CD4-positive, alpha-beta T cell treated with Interleukin-6 at 100 ng/mL for 8 hours (primary cell): ENCODE measurements at regions not wholly inside any gene's neighbourhood (a gene's known extent, or its start where the extent isn't known, plus 50 kb on each side); places are given as distances from the start of the nearest gene placed in this dataset.
"Not testable (repeated sequence)": the region's sequence is repeated elsewhere in the genome, so short reads cannot be mapped to it uniquely, and the experiment has no call there.

Experiments
- DNase-seq: peaks from one replicate; pipeline ENCODE4 v3.0.0-alpha.2; 2020; ENCODE audit warnings: mixed read lengths, low spot score

DNA sequence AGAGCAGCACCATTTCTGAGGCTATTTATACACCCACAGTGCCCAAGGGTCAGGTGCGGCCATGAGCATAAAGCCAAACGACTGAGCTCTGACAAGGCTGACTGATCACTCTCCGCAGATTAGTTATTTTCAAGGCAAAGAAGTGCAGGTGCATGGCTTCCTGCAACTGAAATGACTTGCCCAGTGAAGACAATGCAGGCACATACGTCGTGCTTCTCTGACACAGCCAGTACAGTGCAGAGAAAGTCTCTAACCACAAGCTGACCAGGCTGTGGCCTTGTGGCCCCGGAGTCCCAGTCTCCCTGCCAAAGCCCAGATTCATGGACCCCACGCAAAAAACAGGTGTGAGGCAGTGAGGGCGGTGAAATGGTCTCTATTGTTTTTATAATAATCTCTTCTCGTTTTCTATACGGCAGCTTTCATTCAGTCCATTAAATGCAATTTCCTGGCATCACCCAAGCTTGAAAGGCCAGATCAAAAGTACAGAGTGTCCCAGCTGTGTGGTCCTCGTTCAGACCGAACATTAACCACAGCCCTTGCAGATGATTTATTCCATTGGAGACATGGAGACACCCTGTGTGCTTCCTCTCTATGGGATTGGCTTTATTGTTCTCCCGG is 447.0 kb upstream of the ID2 start:
- no peak for DNase-seq

GRCh38 chr2:8235419-8235818 is 446.4 kb upstream of the ID2 start:
- DNase-seq, result no peak

GRCh38 chr2:8236391-8236790 is 445.5 kb upstream of the ID2 start:
- no peak for DNase-seq

DNA sequence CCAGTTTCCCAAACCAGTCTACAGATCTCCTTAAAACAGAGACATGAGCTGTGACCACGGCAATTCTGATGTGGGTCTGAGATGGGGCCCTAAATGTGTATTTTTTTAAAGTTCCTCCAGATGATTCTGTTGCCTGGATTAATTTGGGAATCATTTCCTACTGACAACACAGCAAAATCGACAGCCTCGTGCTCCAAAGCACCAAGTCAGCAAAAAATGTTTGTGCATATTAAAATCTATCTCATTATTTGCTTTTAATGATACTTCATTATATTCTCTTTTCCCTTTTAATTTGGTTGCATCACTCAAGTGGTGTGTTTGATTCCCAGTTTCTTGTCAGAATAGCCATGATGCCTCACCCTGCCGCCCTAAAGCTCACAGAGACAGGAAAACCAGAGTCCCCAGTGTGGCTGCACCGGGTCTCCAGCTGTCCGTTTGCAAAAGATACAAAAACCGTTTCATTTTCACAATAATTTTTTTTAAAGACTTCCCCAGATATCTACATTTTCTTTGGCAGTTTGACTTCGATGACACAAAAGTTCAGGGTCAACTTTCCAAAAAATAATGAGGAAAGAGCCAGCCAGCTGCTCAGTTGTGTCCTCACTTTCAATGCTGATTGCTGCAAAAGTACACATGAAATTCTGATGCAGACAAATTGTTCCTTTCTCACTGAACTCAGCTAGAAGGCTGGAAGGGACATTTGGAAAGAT is 443.2 kb upstream of the ID2 start:
- no peak for DNase-seq

DNA sequence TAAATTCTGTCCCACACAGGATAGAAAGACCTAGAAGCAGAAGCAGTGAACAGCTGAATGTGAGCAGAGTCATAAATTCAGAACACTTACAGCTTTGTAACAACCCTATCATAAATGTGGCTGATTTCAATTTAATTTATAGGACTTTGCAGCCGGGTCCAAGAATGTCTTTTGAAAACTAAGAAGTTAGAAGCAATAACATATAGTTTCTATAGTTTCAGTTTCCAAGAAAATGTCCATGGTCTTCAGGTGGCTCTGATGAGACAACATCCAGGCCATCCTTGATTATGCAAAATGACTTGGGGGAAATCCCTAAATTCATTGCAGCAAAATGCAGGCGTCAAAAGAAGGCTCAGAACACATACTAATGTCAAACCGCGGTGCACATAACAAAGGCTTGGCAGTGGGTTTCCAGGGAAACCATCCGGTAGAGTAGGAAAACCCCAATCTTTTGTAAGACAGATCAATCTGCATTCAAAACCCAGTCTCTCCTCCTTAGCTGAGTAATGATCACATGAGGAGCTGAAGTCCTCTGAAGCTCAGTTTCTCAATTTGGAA is 442.2 kb upstream of the ID2 start:
- DNase-seq, result no peak

- no peak for DNase-seq
These were observed 440.5 kb upstream of the ID2 start for GRCh38 chr2:8241317-8241716.

GRCh38 chr2:8242739-8243138 is 439.1 kb upstream of the ID2 start:
- no peak for DNase-seq

DNA sequence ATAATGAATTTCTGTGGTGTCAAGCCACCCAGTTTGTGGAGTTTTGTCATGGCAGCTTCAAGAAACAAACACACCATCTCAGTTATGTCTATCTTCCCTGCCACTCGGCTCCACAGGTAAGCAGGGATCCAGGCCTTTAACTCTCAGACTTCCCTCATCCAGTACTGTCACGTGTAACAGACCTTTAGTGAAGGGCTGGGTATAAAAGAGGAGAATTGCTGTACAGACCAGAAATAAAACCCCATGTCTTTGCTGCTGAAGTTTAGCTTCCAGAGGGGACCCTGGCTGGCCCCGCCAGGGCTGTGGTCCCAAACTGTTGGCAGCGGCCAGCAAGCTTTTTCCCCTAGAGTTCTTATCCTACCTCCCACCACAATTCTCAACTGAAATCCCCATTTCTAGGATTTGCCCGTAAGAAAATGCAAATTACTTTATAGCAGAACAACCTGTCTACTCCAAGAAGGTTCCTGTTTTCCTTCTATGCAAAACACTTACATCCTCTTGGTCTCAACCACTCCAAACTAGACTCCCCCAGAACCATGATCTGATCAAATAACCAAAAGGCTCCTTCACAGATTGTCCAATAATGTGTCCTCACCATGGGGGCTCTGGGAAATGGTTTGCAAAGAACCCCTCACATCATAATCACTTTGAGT is 438.0 kb upstream of the ID2 start:
- DNase-seq, result no peak

DNA sequence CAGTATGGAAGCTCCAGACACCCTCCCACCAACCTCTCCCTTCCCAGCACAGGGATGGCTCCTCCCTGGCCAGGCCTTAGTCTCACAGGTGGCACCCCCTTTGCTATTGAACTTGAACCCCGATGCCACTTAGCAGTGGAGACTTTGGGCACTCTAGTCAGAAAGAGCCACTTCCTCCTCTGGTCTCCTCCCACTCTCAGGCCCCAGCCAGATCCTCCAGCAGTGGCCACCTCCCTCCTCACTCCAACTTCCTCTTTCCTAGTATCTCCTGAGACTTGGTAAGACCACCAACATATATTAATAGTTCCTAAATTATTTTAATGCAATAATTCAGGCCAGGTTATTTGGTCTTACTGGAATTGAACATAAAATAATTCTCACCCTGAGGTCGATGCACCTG is 437.2 kb upstream of the ID2 start:
- DNase-seq, result no peak

DNA sequence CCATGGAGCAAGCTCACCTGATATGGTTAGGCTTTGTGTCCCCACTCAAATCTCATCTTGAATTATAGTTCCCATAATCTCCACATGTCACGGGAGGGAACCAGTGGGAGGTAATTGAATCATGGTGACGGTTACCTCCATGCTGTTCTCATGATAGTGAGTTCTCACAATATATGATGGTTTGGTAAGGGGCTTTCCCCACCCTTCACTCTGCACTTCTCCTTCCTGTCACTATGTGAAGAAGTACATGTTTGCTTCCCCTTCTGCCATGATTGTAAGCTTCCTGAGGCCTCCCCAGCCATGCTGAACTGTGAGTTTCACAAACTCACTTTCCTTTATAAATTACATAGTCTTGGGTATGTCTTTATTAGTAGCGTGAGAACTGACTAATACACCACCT is 435.7 kb upstream of the ID2 start:
- no peak for DNase-seq

DNA sequence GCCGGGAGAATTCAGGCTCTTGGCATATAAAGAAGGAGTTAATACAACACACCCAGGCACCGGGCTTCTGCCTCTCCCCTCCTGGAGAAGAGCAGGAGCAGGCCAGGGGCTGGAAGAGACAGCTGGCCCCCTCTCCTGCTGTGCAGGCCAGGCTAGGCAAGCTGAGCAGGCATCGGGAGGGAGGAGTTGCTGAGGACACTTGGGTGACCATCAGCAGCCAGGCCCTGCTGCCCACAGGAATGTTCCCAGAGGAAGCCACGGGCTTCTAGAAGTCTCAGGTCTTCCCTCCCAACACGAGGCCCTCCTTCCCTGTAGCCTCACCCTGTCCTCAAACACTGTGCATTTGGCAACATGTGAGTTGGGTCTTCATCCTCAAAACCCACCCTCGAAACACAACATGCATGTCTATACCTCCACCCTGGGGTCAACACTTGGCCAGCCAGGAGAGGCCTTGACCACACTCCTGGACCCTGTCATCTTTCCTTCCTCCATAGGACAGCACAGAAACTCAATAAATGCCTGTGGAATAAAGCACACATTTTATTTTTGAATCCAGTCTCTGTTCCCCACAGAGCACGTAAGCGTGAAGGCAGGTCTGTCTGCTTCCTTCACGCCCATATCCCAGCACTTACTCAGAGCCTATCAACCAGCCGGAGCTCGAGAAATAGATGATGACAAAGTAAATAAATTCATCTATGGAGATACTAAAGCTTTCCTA is 433.8 kb upstream of the ID2 start:
- DNase-seq, result no peak

DNA sequence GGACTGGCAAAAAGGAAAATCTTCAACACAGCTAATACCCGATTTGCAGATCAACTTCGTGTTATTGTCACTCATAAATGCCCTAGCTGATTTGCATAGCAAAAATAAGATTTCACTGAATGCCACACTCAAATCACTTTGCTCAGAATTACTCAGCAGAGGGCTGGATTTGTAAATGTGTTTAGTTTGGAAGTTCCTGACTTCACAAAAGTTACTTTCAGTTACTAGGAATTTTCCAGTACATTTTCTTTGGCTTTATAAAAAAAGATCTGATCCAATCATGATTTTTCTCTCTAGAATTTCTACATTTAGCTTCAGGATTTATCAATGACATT is 433.3 kb upstream of the ID2 start:
- DNase-seq, result no peak

DNA sequence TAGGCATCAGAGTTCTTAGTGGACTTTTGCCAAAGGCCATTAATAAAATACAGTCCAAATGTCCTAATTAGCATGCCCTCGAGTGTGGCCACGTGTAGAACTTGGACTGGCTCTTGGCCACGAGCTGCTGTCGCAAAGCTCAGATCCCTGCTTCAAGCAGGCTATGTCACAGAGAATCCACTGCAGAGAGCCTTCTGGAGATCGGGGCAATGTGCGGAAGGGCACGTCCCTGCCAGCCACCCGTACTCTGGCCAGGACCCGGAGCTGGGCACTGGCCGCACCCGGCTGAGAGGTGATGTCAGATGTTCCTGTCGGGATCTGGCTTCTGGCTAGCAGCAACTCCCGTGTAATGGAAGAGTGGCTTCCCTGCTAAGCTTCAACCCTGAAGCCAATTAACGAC is 432.7 kb upstream of the ID2 start:
- no peak for DNase-seq

DNA sequence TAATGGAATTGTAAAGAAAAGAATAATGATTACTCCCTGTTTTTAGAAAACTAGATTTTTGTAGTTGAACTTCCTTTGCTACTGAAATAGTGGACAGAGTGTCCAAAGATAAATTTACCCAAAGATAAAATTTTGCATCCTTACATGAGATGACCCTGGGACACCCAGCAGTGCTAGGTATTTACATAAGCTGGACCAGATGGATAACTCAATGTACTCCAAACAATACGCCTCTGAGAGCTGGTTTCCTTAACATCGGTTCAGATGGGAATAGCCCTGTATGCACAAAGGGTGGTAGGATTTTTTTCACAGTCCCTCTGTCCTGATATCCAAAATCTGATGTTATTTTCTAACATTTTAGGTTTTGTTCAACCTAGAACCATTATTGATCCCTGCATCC is 432.1 kb upstream of the ID2 start:
- DNase-seq, result no peak

- not testable (repeated sequence) for DNase-seq
These were observed 431.6 kb upstream of the ID2 start for GRCh38 chr2:8250290-8250689.

- no peak for DNase-seq
These were observed 430.6 kb upstream of the ID2 start for GRCh38 chr2:8251291-8251690.

DNA sequence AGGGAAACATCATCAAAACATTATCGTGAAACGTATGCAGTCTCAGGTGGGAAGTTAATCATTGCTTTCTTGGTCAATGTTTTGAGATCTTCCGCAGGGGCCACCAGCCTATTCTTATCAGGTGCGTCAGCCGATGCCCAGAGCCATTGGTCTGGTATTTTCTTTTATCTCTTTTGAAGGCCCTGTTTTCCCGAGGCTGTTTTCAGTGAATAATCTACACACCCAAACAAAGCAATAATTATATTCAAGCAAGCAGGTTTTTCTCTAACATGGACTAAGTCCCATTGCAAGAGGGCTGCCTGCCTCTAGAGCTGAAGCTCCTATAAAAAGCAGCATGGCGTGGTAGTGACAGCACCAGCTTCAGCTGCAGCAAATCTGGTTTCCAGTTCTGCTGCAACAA is 430.0 kb upstream of the ID2 start:
- DNase-seq, result no peak

- DNase-seq, result no peak
These were observed 428.7 kb upstream of the ID2 start for GRCh38 chr2:8252997-8253694.

DNA sequence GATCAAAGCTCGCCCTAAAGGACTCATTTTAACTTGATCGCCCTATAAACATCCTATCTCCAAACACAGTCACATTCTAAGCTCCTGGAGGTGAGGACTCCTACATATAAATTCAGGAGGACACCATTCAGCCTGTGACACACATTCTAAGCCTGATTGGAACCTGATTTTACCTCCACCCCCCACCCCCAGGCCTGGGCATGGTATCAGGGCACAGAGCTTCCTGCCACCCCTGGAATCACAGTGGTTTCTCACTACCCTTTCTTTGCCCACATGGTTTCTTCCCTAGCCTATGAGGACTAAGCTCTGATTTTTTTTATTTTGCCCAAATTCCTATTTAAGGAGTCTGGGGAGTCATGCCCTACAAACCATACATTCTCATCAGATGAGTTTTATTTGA is 428.1 kb upstream of the ID2 start:
- no peak for DNase-seq

- not testable (repeated sequence) for DNase-seq
These were observed 427.6 kb upstream of the ID2 start for GRCh38 chr2:8254214-8254613.

GRCh38 chr2:8254791-8255447 is 426.9 kb upstream of the ID2 start:
- no peak for DNase-seq

GRCh38 chr2:8255448-8255800 is 426.4 kb upstream of the ID2 start:
- DNase-seq, result no peak
